ENCODE measurements at regions not wholly inside any gene's neighbourhood (a gene's known extent, or its start where the extent isn't known, plus 50 kb on each side); places are given as distances from the start of the nearest gene placed in this dataset.

- H3K27ac ChIP-seq: no peak overlapping the region
- DNase-seq (ENCODE audit: low spot score in 2 of 2): peak; percentile 76 to 89
- H3K9me3 ChIP-seq: no peaks in the 10 kb centered on the region
- 4% methylated on average over 6 of the region's 6 CpGs for WGBS, 2 donors
- H3K36me3 ChIP-seq: no peaks in the 10 kb centered on the region
- H3K4me1 ChIP-seq: peaks cover 0 to 10% (median 2%) of the 10 kb centered on the region in 4 donors
- TF ChIP-seq POLR2A (IDR thresholded peaks at IDR 0.05) (no peak), CTCF (IDR thresholded peaks at IDR 0.05) (peak; percentile 69 to 88 (median 85))
- H3K27me3 ChIP-seq: no peaks in the 10 kb centered on the region
- H3K4me3 ChIP-seq: no peak overlapping the region
These were observed 117.8 kb upstream of the SPACA1 start for GRCh38 chr6:87929843-87930288.

GRCh38 chr6:87926687-87927086, 121.0 kb upstream of the SPACA1 start:
- Histone ChIP-seq H3K27me3 (no peaks in the 10 kb centered on the region), H3K4me3 (no peak overlapping the region), H3K27ac (no peak overlapping the region), H3K36me3 (no peaks in the 10 kb centered on the region), H3K4me1 (peaks cover 0 to 10% (median 2%) of the 10 kb centered on the region in 4 donors), H3K9me3 (no peaks in the 10 kb centered on the region)
- TF ChIP-seq POLR2A (IDR thresholded peaks at IDR 0.05): no peak
- TF ChIP-seq EP300 (IDR thresholded peaks at IDR 0.05): no peak
- no peak for TF ChIP-seq CTCF (IDR thresholded peaks at IDR 0.05)
- DNase-seq (ENCODE audit: low spot score in 2 of 2): no peak
- 88 to 95% methylated on average over 2 of the region's 2 CpGs for WGBS, 2 donors

- Histone ChIP-seq H3K9me3 (no peaks in the 10 kb centered on the region), H3K4me1 (peaks cover 0 to 10% (median 2%) of the 10 kb centered on the region in 4 donors), H3K4me3 (no peak overlapping the region), H3K27ac (no peak overlapping the region), H3K36me3 (no peaks in the 10 kb centered on the region), H3K27me3 (no peaks in the 10 kb centered on the region)
- no peak for DNase-seq (ENCODE audit: low spot score in 2 of 2)
- TF ChIP-seq POLR2A (IDR thresholded peaks at IDR 0.05): no peak
- no peak for TF ChIP-seq EP300 (IDR thresholded peaks at IDR 0.05)
- no peak for TF ChIP-seq CTCF (IDR thresholded peaks at IDR 0.05)
- WGBS, 2 donors: 93 to 95% methylated on average over 6 of the region's 6 CpGs
These were observed 121.6 kb upstream of the SPACA1 start for GRCh38 chr6:87926072-87926471.

GRCh38 chr6:87925373-87926060, 122.1 kb upstream of the SPACA1 start:
- Histone ChIP-seq H3K4me1 (peaks cover 0 to 10% (median 2%) of the 10 kb centered on the region in 4 donors), H3K27me3 (no peaks in the 10 kb centered on the region), H3K4me3 (no peak overlapping the region), H3K9me3 (no peaks in the 10 kb centered on the region), H3K27ac (no peak overlapping the region), H3K36me3 (no peaks in the 10 kb centered on the region)
- TF ChIP-seq CTCF (IDR thresholded peaks at IDR 0.05): no peak
- TF ChIP-seq EP300 (IDR thresholded peaks at IDR 0.05): no peak
- no peak for TF ChIP-seq POLR2A (IDR thresholded peaks at IDR 0.05)
- DNase-seq (ENCODE audit: low spot score in 2 of 2): no peak
- WGBS, 2 donors: 73% methylated on average over 7 of the region's 7 CpGs

GRCh38 chr6:87923389-87924050, 124.1 kb upstream of the SPACA1 start:
- no peak overlapping the region for H3K4me3 ChIP-seq
- 90 to 94% methylated on average over 7 of the region's 7 CpGs for WGBS, 2 donors
- peaks cover 0 to 6% (median under 1%) of the 10 kb centered on the region in 4 donors for H3K4me1 ChIP-seq
- H3K27ac ChIP-seq: peak overlapping the region in 1 of 4 donors; percentile 30
- no peaks in the 10 kb centered on the region for H3K9me3 ChIP-seq
- TF ChIP-seq EP300 (IDR thresholded peaks at IDR 0.05) (no peak), CTCF (IDR thresholded peaks at IDR 0.05) (no peak), POLR2A (IDR thresholded peaks at IDR 0.05) (no peak)
- DNase-seq (ENCODE audit: low spot score in 2 of 2): no peak
- H3K27me3 ChIP-seq: no peaks in the 10 kb centered on the region
- H3K36me3 ChIP-seq: no peaks in the 10 kb centered on the region
